ENCODE measurements at regions not wholly inside any gene's neighbourhood (a gene's known extent, or its start where the extent isn't known, plus 50 kb on each side); places are given as distances from the start of the nearest gene placed in this dataset.

- TF ChIP-seq GLI2 (tag by site-specific recombination; IDR thresholded peaks at IDR 0.05; ENCODE audit: borderline replicate concordance, low read depth) (no peak), ZNF423 (tag by site-specific recombination; IDR thresholded peaks at IDR 0.05) (no peak), BCL6B (tag by site-specific recombination; IDR thresholded peaks at IDR 0.05) (no peak), FEZF1 (tag by site-specific recombination; IDR thresholded peaks at IDR 0.05) (no peak), BCL11A (tag by site-specific recombination; IDR thresholded peaks at IDR 0.05; ENCODE audit: low read depth) (no peak), HIC1 (tag by site-specific recombination; IDR thresholded peaks at IDR 0.05) (no peak)
- ChIA-PET CTCF (interaction anchor here (0.6 to 1.2 kb wide), 4 partner anchors 12 to 891 kb away, joined by 3 to 4 read pairs (median 4); no protein-coding TSS in a partner anchor), POLR2A (no interaction called here)
- Histone ChIP-seq H3K27ac (ENCODE audit: extremely low read depth, low read depth, low read length) (no peak overlapping the region), H3K9me3 (ENCODE audit: control insufficient read depth, insufficient read depth, low read depth, low read length) (no peaks in the 10 kb centered on the region), H3K36me3 (ENCODE audit: control insufficient read depth in 2 of 2, insufficient read depth in 1 of 2, low read length in 2 of 2) (no peaks in the 10 kb centered on the region), H3K4me1 (ENCODE audit: control insufficient read depth, insufficient read depth, low read length) (peaks cover 10% of the 10 kb centered on the region; the same call in 1 of the 2 replicates), H3K4me3 (ENCODE audit: low read depth, low read length) (no peak overlapping the region)
Measured at GRCh38 chr10:29374162-29374561, 85.3 kb downstream of the LYZL1 start.

- Histone ChIP-seq H3K27ac (ENCODE audit: extremely low read depth, low read depth, low read length) (no peak overlapping the region), H3K36me3 (ENCODE audit: control insufficient read depth in 2 of 2, insufficient read depth in 1 of 2, low read length in 2 of 2) (no peaks in the 10 kb centered on the region), H3K4me3 (ENCODE audit: low read depth, low read length) (no peak overlapping the region), H3K4me1 (ENCODE audit: control insufficient read depth, insufficient read depth, low read length) (peaks cover 4% of the 10 kb centered on the region; the same call in 1 of the 2 replicates), H3K9me3 (ENCODE audit: control insufficient read depth, insufficient read depth, low read depth, low read length) (no peaks in the 10 kb centered on the region)
- TF ChIP-seq OSR2 (tag by site-specific recombination; IDR thresholded peaks at IDR 0.05) (no peak), PBX3 (CRISPR knock-in tag; IDR thresholded peaks at IDR 0.05) (no peak), ZNF768 (tag by site-specific recombination; IDR thresholded peaks at IDR 0.05) (no peak), ZNF449 (tag by site-specific recombination; IDR thresholded peaks at IDR 0.05) (no peak), ZNF664 (tag by site-specific recombination; IDR thresholded peaks at IDR 0.05) (peak; percentile 93), BCL6B (tag by site-specific recombination; IDR thresholded peaks at IDR 0.05) (no peak), ZNF692 (tag by site-specific recombination; IDR thresholded peaks at IDR 0.05) (no peak)
- ChIA-PET CTCF (interaction anchor here (0.7 to 4.8 kb wide), 12 partner anchors 9 to 546 kb away, joined by 3 to 25 read pairs (median 3); no protein-coding TSS in a partner anchor), POLR2A (no interaction called here)
Measured at GRCh38 chr10:29375888-29376287, 87.0 kb downstream of the LYZL1 start.
